ENCODE measurements at regions not wholly inside any gene's neighbourhood (a gene's known extent, or its start where the extent isn't known, plus 50 kb on each side); places are given as distances from the start of the nearest gene placed in this dataset.

- DNase-seq, result no peak
- no peak overlapping the region for H3K4me3 ChIP-seq
- no peaks in the 10 kb centered on the region for H3K27me3 ChIP-seq
- no peak for TF ChIP-seq POLR2AphosphoS5 (IDR thresholded peaks at IDR 0.05)
- no peak overlapping the region for H3K27ac ChIP-seq
- in situ Hi-C loops (cut with MboI; ENCODE audit: low pct_ligation_motif_present in 1 of 4, low pct_unique_long_range_greater_than_20kb in 1 of 4, low sequenced_read_pairs in 3 of 4) (no loop called here), intact Hi-C loops (cut with DNase I; ENCODE audit: low total_unique reads) (no loop called here)
- H3K9me3 ChIP-seq, result no peaks in the 10 kb centered on the region
- H3K36me3 ChIP-seq, result no peaks in the 10 kb centered on the region
- WGBS, 2 donors (ENCODE audit: low coverage in 1 of 2), result 82 to 83% methylated on average over 2 of the region's 2 CpGs
- H3K4me1 ChIP-seq, result no peaks in the 10 kb centered on the region
Measured at GRCh38 chr3:95752199-95752598, 1062.2 kb upstream of the EPHA6 start.

GRCh38 chr3:95758707-95759106, 1055.7 kb upstream of the EPHA6 start:
- no peak for TF ChIP-seq CTCF (IDR thresholded peaks at IDR 0.05)
- TF ChIP-seq EP300 (IDR thresholded peaks at IDR 0.05; ENCODE audit: low read depth), result no peak
- TF ChIP-seq POLR2A (IDR thresholded peaks at IDR 0.05), result no peak
- TF ChIP-seq POLR2AphosphoS5 (IDR thresholded peaks at IDR 0.05), result no peak
- in situ Hi-C loops (cut with MboI; ENCODE audit: low pct_ligation_motif_present in 1 of 4, low pct_unique_long_range_greater_than_20kb in 1 of 4, low sequenced_read_pairs in 3 of 4), result no loop called here
- no peaks in the 10 kb centered on the region for H3K36me3 ChIP-seq
- no peaks in the 10 kb centered on the region for H3K27me3 ChIP-seq
- no peak for DNase-seq
- no peaks in the 10 kb centered on the region for H3K9me3 ChIP-seq
- H3K4me3 ChIP-seq, result no peak overlapping the region
- 74% methylated on average over 4 of the region's 4 CpGs; no CpG with 5 or more reads in 1 of the 2 donors for WGBS, 2 donors (ENCODE audit: low coverage in 1 of 2)
- no peak overlapping the region for H3K27ac ChIP-seq
- no peaks in the 10 kb centered on the region for H3K4me1 ChIP-seq
- intact Hi-C loops (cut with DNase I; ENCODE audit: low total_unique reads), result no loop called here

- DNase-seq, result no peak
- H3K27ac ChIP-seq, result no peak overlapping the region
- in situ Hi-C loops (cut with MboI; ENCODE audit: low pct_ligation_motif_present in 1 of 4, low pct_unique_long_range_greater_than_20kb in 1 of 4, low sequenced_read_pairs in 3 of 4) (no loop called here), intact Hi-C loops (cut with DNase I; ENCODE audit: low total_unique reads) (no loop called here)
- TF ChIP-seq POLR2AphosphoS5 (IDR thresholded peaks at IDR 0.05), result no peak
- H3K4me3 ChIP-seq, result no peak overlapping the region
- 63% methylated on average over 6 of the region's 6 CpGs; no CpG with 5 or more reads in 1 of the 2 donors for WGBS, 2 donors (ENCODE audit: low coverage in 1 of 2)
- no peaks in the 10 kb centered on the region for H3K36me3 ChIP-seq
- H3K27me3 ChIP-seq, result no peaks in the 10 kb centered on the region
- no peaks in the 10 kb centered on the region for H3K4me1 ChIP-seq
- H3K9me3 ChIP-seq, result no peaks in the 10 kb centered on the region
Measured at GRCh38 chr3:95759614-95760301, 1054.6 kb upstream of the EPHA6 start.

GRCh38 chr3:95775486-95776094, 1038.8 kb upstream of the EPHA6 start:
- no peak for DNase-seq
- intact Hi-C loops (cut with DNase I; ENCODE audit: low total_unique reads) (no loop called here), in situ Hi-C loops (cut with MboI; ENCODE audit: low pct_ligation_motif_present in 1 of 4, low pct_unique_long_range_greater_than_20kb in 1 of 4, low sequenced_read_pairs in 3 of 4) (no loop called here)
- Histone ChIP-seq H3K27ac (no peak overlapping the region), H3K36me3 (no peaks in the 10 kb centered on the region), H3K4me3 (no peak overlapping the region), H3K9me3 (peaks cover 4 to 10% of the 10 kb centered on the region in 2 donors), H3K27me3 (no peaks in the 10 kb centered on the region), H3K4me1 (no peaks in the 10 kb centered on the region)
- TF ChIP-seq CTCF (IDR thresholded peaks at IDR 0.05) (no peak), EP300 (IDR thresholded peaks at IDR 0.05; ENCODE audit: low read depth) (no peak), POLR2AphosphoS5 (IDR thresholded peaks at IDR 0.05) (no peak), POLR2A (IDR thresholded peaks at IDR 0.05) (no peak)
- WGBS, 2 donors (ENCODE audit: low coverage in 1 of 2), result 63 to 80% methylated on average over 4 to 5 of the region's 5 CpGs

GRCh38 chr3:95781598-95781997, 1032.8 kb upstream of the EPHA6 start:
- no peak overlapping the region for H3K4me3 ChIP-seq
- DNase-seq, result no peak
- TF ChIP-seq POLR2A (IDR thresholded peaks at IDR 0.05) (no peak), POLR2AphosphoS5 (IDR thresholded peaks at IDR 0.05) (no peak), CTCF (IDR thresholded peaks at IDR 0.05) (no peak), EP300 (IDR thresholded peaks at IDR 0.05; ENCODE audit: low read depth) (no peak)
- intact Hi-C loops (cut with DNase I; ENCODE audit: low total_unique reads) (no loop called here), in situ Hi-C loops (cut with MboI; ENCODE audit: low pct_ligation_motif_present in 1 of 4, low pct_unique_long_range_greater_than_20kb in 1 of 4, low sequenced_read_pairs in 3 of 4) (no loop called here)
- no peaks in the 10 kb centered on the region for H3K4me1 ChIP-seq
- H3K27me3 ChIP-seq, result no peaks in the 10 kb centered on the region
- no peaks in the 10 kb centered on the region for H3K36me3 ChIP-seq
- H3K27ac ChIP-seq, result no peak overlapping the region
- peaks cover 0 to 2% of the 10 kb centered on the region in 2 donors for H3K9me3 ChIP-seq

All from transverse colon (tissue), 4 donors.